Brain microvascular endothelial cell (primary cell): ENCODE measurements at regions not wholly inside any gene's neighbourhood (a gene's known extent, or its start where the extent isn't known, plus 50 kb on each side); places are given as distances from the start of the nearest gene placed in this dataset.

ENCODE experiments used
- DNase-seq: peaks from one replicate; pipeline ENCODE4 v3.0.0-alpha.2; 2020
- H3K27ac ChIP-seq: fragments of 250-450 bp; sonication (Bioruptor Pico); 2 replicates; pipeline ENCODE4 v1.5.1; 2020; ENCODE audit warnings: mild to moderate bottlenecking, moderate library complexity
- H3K27me3 ChIP-seq: fragments of 250-450 bp; sonication (Bioruptor Pico); replicated peaks from 2 replicates; pipeline ENCODE4 v1.5.1; 2020; ENCODE audit warnings: mild to moderate bottlenecking
- H3K36me3 ChIP-seq: fragments of 250-450 bp; sonication (Bioruptor Pico); replicated peaks from 2 replicates; pipeline ENCODE4 v1.5.1; 2020; ENCODE audit warnings: mild to moderate bottlenecking
- H3K4me3 ChIP-seq: 2 replicates; pipeline ENCODE4 v1.5.1; 2011; ENCODE audit warnings: low read depth, mild to moderate bottlenecking, control low read depth, low read length, moderate library complexity
- CTCF ChIP-seq: IDR thresholded peaks from 2 replicates; pipeline ENCODE4 v1.5.1; 2011; ENCODE audit warnings: low read depth, mild to moderate bottlenecking, moderate library complexity, low read length, control low read depth, inconsistent platforms; ENCODE audit errors: missing control alignments
- in situ Hi-C: cut with HindIII; loops from 2 replicates; pipeline ENCODE4 v1.10.0; 2017; ENCODE audit warnings: low sequenced_read_pairs, low pct_ligation_motif_present

DNA sequence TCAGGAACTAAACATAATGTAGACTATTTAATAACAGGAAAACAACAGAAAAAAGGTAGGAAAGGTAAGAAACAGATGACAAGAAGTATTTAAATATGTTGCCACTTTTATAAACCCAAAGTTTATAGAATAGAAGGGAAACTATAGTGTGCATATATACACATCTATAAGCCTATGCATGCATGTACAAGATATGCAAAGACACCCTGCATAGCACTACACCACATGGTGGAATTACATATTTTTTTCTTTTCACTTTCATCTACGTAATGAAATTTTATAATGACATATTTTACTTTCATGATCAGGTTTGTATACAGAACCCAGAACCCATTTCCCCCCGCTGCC is 136.8 kb downstream of the MEX3B start:
- Histone ChIP-seq H3K36me3 (no peaks in the 10 kb centered on the region), H3K27ac (no peak overlapping the region), H3K27me3 (no peaks in the 10 kb centered on the region), H3K4me3 (no peak overlapping the region)
- no peak for DNase-seq
- in situ Hi-C loops: no loop called here
- TF ChIP-seq CTCF: no peak

DNA sequence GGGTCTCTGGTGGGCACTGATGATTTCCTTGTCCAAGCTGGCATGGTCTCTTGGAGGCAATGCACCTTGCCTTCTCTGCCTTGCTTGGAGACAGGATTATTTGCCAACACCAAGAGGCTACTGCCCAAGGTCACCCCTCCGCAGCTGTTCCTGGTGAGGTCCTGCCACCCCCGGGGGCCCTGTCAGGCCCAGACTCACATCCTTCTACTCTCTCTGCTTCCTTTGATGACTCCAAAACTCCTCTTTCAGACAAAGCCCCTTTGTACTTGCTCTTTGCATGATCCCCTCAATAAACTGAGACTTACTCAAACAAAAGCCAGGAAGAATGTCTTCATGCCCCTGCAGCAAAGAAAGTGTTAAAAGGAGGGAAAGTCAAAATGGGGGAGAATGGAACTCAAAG is 137.7 kb downstream of the MEX3B start:
- H3K4me3 ChIP-seq: no peak overlapping the region
- no peaks in the 10 kb centered on the region for H3K36me3 ChIP-seq
- no peak overlapping the region for H3K27ac ChIP-seq
- no peaks in the 10 kb centered on the region for H3K27me3 ChIP-seq
- in situ Hi-C loops: no loop called here
- no peak for DNase-seq
- TF ChIP-seq CTCF: no peak

GRCh38 chr15:81907521-81907920 is 138.3 kb downstream of the MEX3B start:
- in situ Hi-C loops: no loop called here
- TF ChIP-seq CTCF: no peak
- H3K27me3 ChIP-seq: no peaks in the 10 kb centered on the region
- no peak overlapping the region for H3K4me3 ChIP-seq
- H3K27ac ChIP-seq: no peak overlapping the region
- no peaks in the 10 kb centered on the region for H3K36me3 ChIP-seq
- DNase-seq: no peak

DNA sequence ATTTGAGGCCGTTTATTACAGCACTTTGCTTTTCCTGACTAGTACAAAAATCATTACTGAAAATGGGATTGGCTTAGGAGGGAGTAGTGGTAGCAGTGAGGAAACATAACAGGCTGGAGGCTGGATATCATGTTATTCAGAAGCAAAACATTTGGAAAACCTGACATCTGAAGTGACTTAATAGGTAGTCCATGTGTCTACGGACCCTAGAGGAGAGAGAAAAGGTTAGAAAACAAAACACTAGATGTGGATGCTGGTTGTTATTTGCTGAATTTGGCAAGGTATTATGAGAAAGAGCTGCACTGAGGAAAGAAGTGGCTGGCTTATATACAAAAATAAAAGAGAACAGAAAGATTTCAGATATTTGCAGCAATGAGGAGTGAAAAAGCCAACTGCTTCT is 139.9 kb downstream of the MEX3B start:
- Histone ChIP-seq H3K27me3 (no peaks in the 10 kb centered on the region), H3K27ac (no peak overlapping the region), H3K36me3 (no peaks in the 10 kb centered on the region), H3K4me3 (no peak overlapping the region)
- in situ Hi-C loops: no loop called here
- DNase-seq: no peak
- TF ChIP-seq CTCF: no peak

GRCh38 chr15:81901319-81901718 is 144.5 kb downstream of the MEX3B start:
- Histone ChIP-seq H3K4me3 (no peak overlapping the region), H3K27ac (no peak overlapping the region), H3K27me3 (no peaks in the 10 kb centered on the region), H3K36me3 (no peaks in the 10 kb centered on the region)
- no peak for DNase-seq
- in situ Hi-C loops: no loop called here
- no peak for TF ChIP-seq CTCF

DNA sequence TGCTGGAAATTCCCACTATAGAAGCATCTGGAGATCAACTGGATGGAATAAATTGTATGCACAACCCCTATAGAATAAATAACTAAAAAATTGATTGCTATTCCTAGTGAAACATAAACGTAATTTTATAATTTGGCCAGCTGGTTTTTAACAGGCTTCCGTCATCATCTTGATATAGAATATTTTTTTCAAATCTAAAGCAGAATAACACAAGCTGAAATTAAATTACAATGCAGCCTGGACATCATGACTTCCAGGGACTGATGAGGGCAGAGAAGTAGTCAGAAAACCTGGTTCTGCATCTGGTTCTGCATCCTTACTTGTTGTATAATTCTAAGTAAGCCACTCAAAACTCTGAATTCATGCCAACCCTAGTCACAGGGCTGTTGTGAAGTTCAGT is 146.1 kb downstream of the MEX3B start:
- Histone ChIP-seq H3K36me3 (no peaks in the 10 kb centered on the region), H3K27ac (no peak overlapping the region), H3K4me3 (no peak overlapping the region), H3K27me3 (no peaks in the 10 kb centered on the region)
- in situ Hi-C loops: no loop called here
- no peak for TF ChIP-seq CTCF
- DNase-seq: no peak
